ENCODE measurements at regions not wholly inside any gene's neighbourhood (a gene's known extent, or its start where the extent isn't known, plus 50 kb on each side); places are given as distances from the start of the nearest gene placed in this dataset.

DNA sequence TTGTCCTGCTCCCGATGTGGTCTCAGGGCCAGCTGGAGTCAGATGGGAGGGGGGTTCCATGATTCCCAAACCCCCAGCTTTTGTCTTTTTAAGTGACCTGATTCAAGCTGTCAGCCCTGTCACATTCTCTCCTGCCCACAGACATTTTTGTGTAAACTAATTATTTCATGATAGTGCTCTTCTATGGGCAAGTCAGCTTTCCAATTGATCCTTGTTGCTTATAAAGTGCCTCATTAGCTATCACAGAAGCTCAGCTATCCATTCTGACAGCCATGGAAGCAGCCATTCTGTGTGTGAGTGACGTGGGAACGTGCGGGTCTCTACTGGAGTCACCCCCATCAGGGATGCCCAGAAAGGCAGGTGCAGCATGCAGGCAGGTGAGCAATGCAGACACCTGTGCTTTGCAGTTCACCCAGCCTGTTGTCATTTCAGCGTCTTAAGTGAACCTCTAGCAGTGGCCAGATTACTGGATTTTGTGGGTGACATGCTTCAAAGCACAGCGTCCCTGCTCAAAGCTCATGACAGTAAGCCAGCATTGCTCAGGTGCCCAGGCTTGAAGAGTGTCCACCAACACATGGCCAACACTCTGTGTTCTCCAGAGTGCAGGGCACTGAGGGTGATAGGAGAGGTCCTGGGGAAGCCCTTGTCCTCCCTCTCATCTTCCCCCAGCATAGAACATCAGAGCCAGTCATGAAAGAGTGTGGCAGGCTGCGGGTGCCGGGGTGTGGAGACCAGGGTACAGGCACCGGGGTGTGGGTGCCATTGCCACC lies 162.1 kb upstream of the SH3BP4 start:
- Histone ChIP-seq H3K9me3 (no peaks in the 10 kb centered on the region), H3K27me3 (replicated peaks; ENCODE audit: control insufficient read depth, insufficient read depth, low read length) (no peaks in the 10 kb centered on the region), H3K4me3 (ENCODE audit: low read depth, low read length) (no peak overlapping the region), H3K4me1 (no peaks in the 10 kb centered on the region), H3K36me3 (ENCODE audit: control insufficient read depth, insufficient read depth, low read length) (no peaks in the 10 kb centered on the region)
- Mint-ChIP-seq H3K4me1 (ENCODE audit: low read depth, unreplicated experiment) (no peaks in the 10 kb centered on the region), H3K36me3 (ENCODE audit: insufficient read depth, unreplicated experiment) (no peaks in the 10 kb centered on the region), H3K9me3 (ENCODE audit: unreplicated experiment) (no peaks in the 10 kb centered on the region), H3K4me3 (ENCODE audit: unreplicated experiment) (no peak overlapping the region), H3K27ac (ENCODE audit: unreplicated experiment) (no peak overlapping the region), H3K27me3 (ENCODE audit: insufficient read depth, unreplicated experiment) (no peaks in the 10 kb centered on the region)
- ChIA-PET POLR2A (no interaction called here), CTCF (no interaction called here)
- DNase-seq, result no peak
- TF ChIP-seq, protein P1, sequence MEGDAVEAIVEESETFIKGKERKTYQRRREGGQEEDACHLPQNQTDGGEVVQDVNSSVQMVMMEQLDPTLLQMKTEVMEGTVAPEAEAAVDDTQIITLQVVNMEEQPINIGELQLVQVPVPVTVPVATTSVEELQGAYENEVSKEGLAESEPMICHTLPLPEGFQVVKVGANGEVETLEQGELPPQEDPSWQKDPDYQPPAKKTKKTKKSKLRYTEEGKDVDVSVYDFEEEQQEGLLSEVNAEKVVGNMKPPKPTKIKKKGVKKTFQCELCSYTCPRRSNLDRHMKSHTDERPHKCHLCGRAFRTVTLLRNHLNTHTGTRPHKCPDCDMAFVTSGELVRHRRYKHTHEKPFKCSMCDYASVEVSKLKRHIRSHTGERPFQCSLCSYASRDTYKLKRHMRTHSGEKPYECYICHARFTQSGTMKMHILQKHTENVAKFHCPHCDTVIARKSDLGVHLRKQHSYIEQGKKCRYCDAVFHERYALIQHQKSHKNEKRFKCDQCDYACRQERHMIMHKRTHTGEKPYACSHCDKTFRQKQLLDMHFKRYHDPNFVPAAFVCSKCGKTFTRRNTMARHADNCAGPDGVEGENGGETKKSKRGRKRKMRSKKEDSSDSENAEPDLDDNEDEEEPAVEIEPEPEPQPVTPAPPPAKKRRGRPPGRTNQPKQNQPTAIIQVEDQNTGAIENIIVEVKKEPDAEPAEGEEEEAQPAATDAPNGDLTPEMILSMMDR (IDR thresholded peaks at IDR 0.05; ENCODE audit: insufficient read depth in 1 of 2, low read depth in 1 of 2, low read length in 1 of 2, severe bottlenecking in 1 of 2, unreplicated experiment in 1 of 2), result no peak
- BruUV-seq (replicated peaks), result no TSS peak
- intact Hi-C loops (cut with micrococcal nuclease; ENCODE audit: unreplicated experiment), result no loop called here

DNA sequence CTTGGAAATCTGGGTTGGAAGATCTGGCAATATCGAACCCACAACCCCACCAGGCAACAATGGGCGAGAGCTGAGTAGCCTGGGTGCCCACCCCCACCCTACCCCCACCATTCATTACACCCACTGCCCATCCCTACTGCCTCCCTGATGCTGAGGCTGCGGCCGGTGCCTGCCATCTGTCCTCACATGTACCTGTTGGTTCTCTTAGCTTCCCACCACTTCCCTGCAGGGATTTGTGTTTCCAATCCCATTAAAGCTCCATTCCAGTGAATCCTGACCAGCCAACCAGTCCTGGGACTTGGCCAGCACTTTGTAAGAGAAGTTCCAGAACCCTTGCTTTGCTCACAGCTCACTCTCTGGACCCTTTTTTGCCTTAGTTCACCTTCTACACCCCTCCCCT lies 163.0 kb upstream of the SH3BP4 start:
- Mint-ChIP-seq H3K27me3 (ENCODE audit: insufficient read depth, unreplicated experiment) (peaks cover 2% of the 10 kb centered on the region), H3K4me1 (ENCODE audit: low read depth, unreplicated experiment) (no peaks in the 10 kb centered on the region), H3K4me3 (ENCODE audit: unreplicated experiment) (no peak overlapping the region), H3K27ac (ENCODE audit: unreplicated experiment) (no peak overlapping the region), H3K36me3 (ENCODE audit: insufficient read depth, unreplicated experiment) (peaks cover under 1% of the 10 kb centered on the region), H3K9me3 (ENCODE audit: unreplicated experiment) (peaks cover 7% of the 10 kb centered on the region)
- CTCF ChIA-PET, result no interaction called here
- Histone ChIP-seq H3K4me3 (ENCODE audit: low read depth, low read length) (no peak overlapping the region), H3K4me1 (no peaks in the 10 kb centered on the region), H3K36me3 (ENCODE audit: control insufficient read depth, insufficient read depth, low read length) (no peaks in the 10 kb centered on the region), H3K9me3 (no peaks in the 10 kb centered on the region), H3K27me3 (replicated peaks; ENCODE audit: control insufficient read depth, insufficient read depth, low read length) (no peaks in the 10 kb centered on the region)
- BruUV-seq (replicated peaks), result no TSS peak
- no peak for DNase-seq
- POLR2A ChIA-PET, result no interaction called here
- TF ChIP-seq, protein P1 (IDR thresholded peaks at IDR 0.05; ENCODE audit: insufficient read depth in 1 of 2, low read depth in 1 of 2, low read length in 1 of 2, severe bottlenecking in 1 of 2, unreplicated experiment in 1 of 2), result no peak
- intact Hi-C loops (cut with micrococcal nuclease; ENCODE audit: unreplicated experiment), result no loop called here

DNA sequence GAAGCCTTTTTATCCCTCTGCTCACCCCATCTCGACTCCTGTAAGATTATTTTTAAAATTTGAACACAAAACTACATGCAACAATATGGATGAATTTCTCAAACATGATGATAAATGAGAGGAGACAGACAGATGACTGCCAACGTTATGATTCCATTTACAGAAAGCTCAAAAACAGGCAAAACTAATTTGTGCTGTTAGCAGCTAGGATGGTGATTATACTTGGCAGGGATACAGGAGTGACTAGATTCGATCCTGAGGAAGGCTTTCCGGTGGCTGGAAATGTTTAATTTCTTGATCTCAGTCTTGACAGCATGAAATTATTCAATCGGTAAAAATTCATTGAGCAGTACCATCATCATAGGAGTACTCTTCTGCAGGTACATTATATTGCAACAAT lies 163.4 kb upstream of the SH3BP4 start:
- H3K4me3 ChIP-seq (ENCODE audit: low read depth, low read length), result no peak overlapping the region
- H3K27me3 Mint-ChIP-seq (ENCODE audit: insufficient read depth, unreplicated experiment), result peaks cover 2% of the 10 kb centered on the region
- H3K4me3 Mint-ChIP-seq (ENCODE audit: unreplicated experiment), result no peak overlapping the region
- peaks cover 12% of the 10 kb centered on the region for H3K9me3 Mint-ChIP-seq (ENCODE audit: unreplicated experiment)
- CTCF ChIA-PET, result no interaction called here
- POLR2A ChIA-PET, result no interaction called here
- intact Hi-C loops (cut with micrococcal nuclease; ENCODE audit: unreplicated experiment), result no loop called here
- H3K4me1 ChIP-seq, result no peaks in the 10 kb centered on the region
- H3K27ac Mint-ChIP-seq (ENCODE audit: unreplicated experiment), result no peak overlapping the region
- no peaks in the 10 kb centered on the region for H3K36me3 ChIP-seq (ENCODE audit: control insufficient read depth, insufficient read depth, low read length)
- no peaks in the 10 kb centered on the region for H3K27me3 ChIP-seq (replicated peaks; ENCODE audit: control insufficient read depth, insufficient read depth, low read length)
- H3K36me3 Mint-ChIP-seq (ENCODE audit: insufficient read depth, unreplicated experiment), result peaks cover 5% of the 10 kb centered on the region
- DNase-seq, result no peak
- BruUV-seq (replicated peaks), result no TSS peak
- TF ChIP-seq, protein P1 (IDR thresholded peaks at IDR 0.05; ENCODE audit: insufficient read depth in 1 of 2, low read depth in 1 of 2, low read length in 1 of 2, severe bottlenecking in 1 of 2, unreplicated experiment in 1 of 2), result no peak
- H3K4me1 Mint-ChIP-seq (ENCODE audit: low read depth, unreplicated experiment), result no peaks in the 10 kb centered on the region
- no peaks in the 10 kb centered on the region for H3K9me3 ChIP-seq
